Astrocyte of the spinal cord (primary cell): ENCODE measurements at regions not wholly inside any gene's neighbourhood (a gene's known extent, or its start where the extent isn't known, plus 50 kb on each side); places are given as distances from the start of the nearest gene placed in this dataset.
"Not testable (repeated sequence)": the region's sequence is repeated elsewhere in the genome, so short reads cannot be mapped to it uniquely, and the experiment has no call there.

ENCODE experiments used
- DNase-seq: peaks from one replicate; pipeline ENCODE4 v3.0.0; 2011; ENCODE audit warnings: low read depth, low spot score
- H3K4me3 ChIP-seq: 2 replicates; pipeline ENCODE4 v1.5.1; 2011; ENCODE audit warnings: low read depth, mild to moderate bottlenecking, low read length, moderate library complexity
- CTCF ChIP-seq: IDR thresholded peaks from 2 replicates; pipeline ENCODE4 v1.5.1; 2012; ENCODE audit warnings: low read depth, mild to moderate bottlenecking, low read length, inconsistent platforms
- in situ Hi-C: cut with HindIII; loops from 2 replicates; pipeline ENCODE4 v1.10.0; 2017; ENCODE audit warnings: low sequenced_read_pairs

- no peak for DNase-seq
- H3K4me3 ChIP-seq = no peak overlapping the region
- no peak for TF ChIP-seq CTCF
- in situ Hi-C loops = no loop called here
These were observed 98.0 kb downstream of the SLC25A46 start for GRCh38 chr5:110836851-110837250.

GRCh38 chr5:110838357-110838756 lies 99.5 kb downstream of the SLC25A46 start:
- DNase-seq, in situ Hi-C loops, H3K4me3 ChIP-seq: not testable (repeated sequence)

- no peak for TF ChIP-seq CTCF
- no peak for DNase-seq
- in situ Hi-C loops = no loop called here
- H3K4me3 ChIP-seq = no peak overlapping the region
These were observed 100.2 kb downstream of the SLC25A46 start for GRCh38 chr5:110838961-110839360.

GRCh38 chr5:110840347-110840960 lies 101.6 kb downstream of the SLC25A46 start:
- no peak overlapping the region for H3K4me3 ChIP-seq
- TF ChIP-seq CTCF = no peak
- in situ Hi-C loops = no loop called here
- no peak for DNase-seq

GRCh38 chr5:110841137-110841536 lies 102.3 kb downstream of the SLC25A46 start:
- H3K4me3 ChIP-seq = no peak overlapping the region
- DNase-seq = no peak
- in situ Hi-C loops = no loop called here
- no peak for TF ChIP-seq CTCF

GRCh38 chr5:110842948-110843347 lies 104.1 kb downstream of the SLC25A46 start:
- no peak for DNase-seq
- in situ Hi-C loops = no loop called here
- TF ChIP-seq CTCF = no peak
- no peak overlapping the region for H3K4me3 ChIP-seq

- in situ Hi-C loops = no loop called here
- DNase-seq = no peak
- no peak overlapping the region for H3K4me3 ChIP-seq
- TF ChIP-seq CTCF = no peak
These were observed 105.4 kb downstream of the SLC25A46 start for GRCh38 chr5:110844251-110844650.
